Adrenal gland (tissue), 9 donors: ENCODE measurements at regions not wholly inside any gene's neighbourhood (a gene's known extent, or its start where the extent isn't known, plus 50 kb on each side); places are given as distances from the start of the nearest gene placed in this dataset.

ENCODE experiments used
- DNase-seq, 7 donors: peaks; one replicate each; pipeline ENCODE4 v3.0.0-alpha.2; 2019 to 2020
- H3K27ac ChIP-seq, 5 donors: fragments of 200-600 bp; sonication (generic) in 4 of 5; 1 replicate in 3 of 5; 2 replicates in 2 of 5; pipeline versions ENCODE4 v1.5.1 to v1.8.0; 2016 to 2020; ENCODE audit warnings: mild to moderate bottlenecking in 1 of 5
- H3K27me3 ChIP-seq: fragments of 200-600 bp; 2 replicates; pipeline ENCODE4 v1.8.0; 2021
- H3K36me3 ChIP-seq, 2 donors: fragments of 200-600 bp; replicated peaks in 1 of 2; 1 replicate in 1 of 2; 2 replicates in 1 of 2; pipeline versions ENCODE4 v1.5.1 to v1.8.0; 2018 to 2022
- H3K4me1 ChIP-seq, 2 donors: fragments of 200-600 bp; replicated peaks in 1 of 2; 1 replicate in 1 of 2; 2 replicates in 1 of 2; pipeline versions ENCODE4 v1.5.1 to v1.8.0; 2018 to 2021
- H3K4me3 ChIP-seq, 4 donors: fragments of 200-600 bp; sonication (generic) in 3 of 4; one replicate each; pipeline ENCODE4 v1.5.1; 2016 to 2018
- H3K9me3 ChIP-seq, 3 donors: fragments of 200-600 bp; sonication (generic) in 1 of 3; replicated peaks in 1 of 3; 1 replicate in 2 of 3; 2 replicates in 1 of 3; pipeline versions ENCODE4 v1.5.1 to v1.8.0; 2016 to 2021
- POLR2A ChIP-seq, 2 donors: fragments of 450-650 bp; IDR thresholded peaks; one replicate each; pipeline ENCODE4 v1.6.1; 2017; ENCODE audit warnings: antibody characterized with exemption in 2 of 2, mild to moderate bottlenecking in 2 of 2, moderate library complexity in 1 of 2
- WGBS, 4 donors: extraction: QIAGEN DNeasy Blood & Tissue Kit in 2 of 4; methylation state at CpG; one replicate each; pipeline versions ENCODE4 v1.1.5 to v1.1.7; 2013 to 2017; 5-methylcytosine and 5-hydroxymethylcytosine counted together
- intact Hi-C, 2 donors: fragments of 100-400 bp; cut with DNase I; formaldehyde crosslinking; loops; one replicate each; pipeline versions ENCODE4 v1.14.1 to v1.15.0; 2022 to 2023
- TF ChIP-seq, protein P1 (sequence below), 6 experiments: fragments of 450-650 bp in 4 of 6; fragments of 200-600 bp in 2 of 6; sonication (generic) in 1 of 6; IDR thresholded peaks; 1 replicate in 5 of 6; 2 replicates in 1 of 6; pipeline versions ENCODE4 v1.5.1 to v1.8.0; 2016 to 2021; ENCODE audit warnings: antibody characterized with exemption in 6 of 6, mild to moderate bottlenecking in 2 of 6, moderate library complexity in 1 of 6
- donor health status: healthy with polysubstance abuse.
- donor health status: Bipolar disorder and iron deficiency.
- donor health status: DM: yes; HTN: yes; CAD: no.
- donor health status: DM: no; HTN: no; CAD: no.
- donor health status: DM: no; HTN: no; CAD: no.

DNA sequence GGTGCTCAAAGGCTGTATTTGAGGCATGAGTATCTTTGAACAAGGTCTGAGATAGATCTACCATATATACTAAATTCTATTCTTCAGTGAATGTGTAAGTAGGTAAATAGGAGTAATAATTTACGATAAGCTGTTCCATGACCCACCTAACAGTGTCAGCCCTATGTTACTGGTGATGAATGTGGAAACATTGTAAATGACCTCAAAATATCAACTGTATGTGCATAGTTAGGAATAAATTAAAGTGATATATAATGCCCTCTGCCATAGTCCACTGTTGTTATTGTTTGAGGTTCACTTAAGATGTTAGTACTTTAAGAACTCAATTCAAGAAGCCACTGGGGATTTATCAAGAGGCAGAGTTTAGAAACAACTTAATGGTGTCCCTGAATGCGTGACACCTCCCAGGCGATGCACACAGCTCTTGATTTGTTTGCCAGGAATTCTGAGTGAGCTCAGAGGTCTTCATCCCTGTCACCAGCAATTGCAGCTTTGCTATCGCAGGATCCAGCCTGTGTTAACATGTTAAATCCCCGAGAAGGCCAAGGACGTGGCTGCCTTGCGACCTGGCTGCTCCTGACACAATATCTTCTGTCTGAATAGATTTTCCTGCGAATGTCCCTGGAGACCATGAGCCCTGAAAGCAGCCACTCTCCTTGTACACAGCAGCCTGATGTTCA, 104.9 kb downstream of the KLF6 start:
- intact Hi-C loops: no loop called here
- WGBS, 4 donors: 37 to 54% (median 51%) methylated on average over 8 of the region's 8 CpGs
- TF ChIP-seq POLR2A (IDR thresholded peaks at IDR 0.05): no peak
- TF ChIP-seq, protein P1, sequence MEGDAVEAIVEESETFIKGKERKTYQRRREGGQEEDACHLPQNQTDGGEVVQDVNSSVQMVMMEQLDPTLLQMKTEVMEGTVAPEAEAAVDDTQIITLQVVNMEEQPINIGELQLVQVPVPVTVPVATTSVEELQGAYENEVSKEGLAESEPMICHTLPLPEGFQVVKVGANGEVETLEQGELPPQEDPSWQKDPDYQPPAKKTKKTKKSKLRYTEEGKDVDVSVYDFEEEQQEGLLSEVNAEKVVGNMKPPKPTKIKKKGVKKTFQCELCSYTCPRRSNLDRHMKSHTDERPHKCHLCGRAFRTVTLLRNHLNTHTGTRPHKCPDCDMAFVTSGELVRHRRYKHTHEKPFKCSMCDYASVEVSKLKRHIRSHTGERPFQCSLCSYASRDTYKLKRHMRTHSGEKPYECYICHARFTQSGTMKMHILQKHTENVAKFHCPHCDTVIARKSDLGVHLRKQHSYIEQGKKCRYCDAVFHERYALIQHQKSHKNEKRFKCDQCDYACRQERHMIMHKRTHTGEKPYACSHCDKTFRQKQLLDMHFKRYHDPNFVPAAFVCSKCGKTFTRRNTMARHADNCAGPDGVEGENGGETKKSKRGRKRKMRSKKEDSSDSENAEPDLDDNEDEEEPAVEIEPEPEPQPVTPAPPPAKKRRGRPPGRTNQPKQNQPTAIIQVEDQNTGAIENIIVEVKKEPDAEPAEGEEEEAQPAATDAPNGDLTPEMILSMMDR (IDR thresholded peaks at IDR 0.05): no peak
- Histone ChIP-seq H3K27me3 (no peaks in the 10 kb centered on the region), H3K36me3 (no peaks in the 10 kb centered on the region), H3K27ac (no peak overlapping the region), H3K4me1 (no peaks in the 10 kb centered on the region), H3K9me3 (no peaks in the 10 kb centered on the region), H3K4me3 (no peak overlapping the region)
- DNase-seq: no peak

DNA sequence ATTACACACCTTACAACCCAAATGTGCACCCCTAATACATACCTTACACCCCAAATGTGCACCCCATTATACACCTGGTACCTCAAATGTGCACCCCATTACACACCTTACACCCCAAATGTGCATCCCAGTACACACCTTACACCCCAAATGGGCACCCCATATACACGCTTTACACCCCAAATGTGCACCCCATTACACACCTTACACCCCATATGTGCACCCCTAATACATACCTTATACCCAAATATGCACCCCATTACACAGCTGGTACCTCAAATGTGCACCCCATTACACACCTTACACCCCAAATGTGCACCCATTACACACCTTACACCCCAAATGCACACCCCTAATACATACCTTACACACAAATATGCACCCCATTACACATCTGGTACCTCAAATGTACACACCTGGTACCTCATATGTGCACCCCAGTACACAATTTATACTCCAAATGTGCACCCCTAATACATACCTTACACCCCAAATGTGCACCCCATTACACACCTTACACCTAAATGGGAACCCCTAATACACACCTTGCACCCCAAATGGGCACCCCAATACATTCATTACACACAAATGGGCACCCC, 106.3 kb downstream of the KLF6 start:
- intact Hi-C loops: no loop called here
- 52 to 76% (median 69%) methylated on average over 1 of the region's 1 CpG for WGBS, 4 donors
- no peaks in the 10 kb centered on the region for H3K4me1 ChIP-seq
- no peaks in the 10 kb centered on the region for H3K36me3 ChIP-seq
- no peaks in the 10 kb centered on the region for H3K27me3 ChIP-seq
- H3K9me3 ChIP-seq: no peaks in the 10 kb centered on the region
- H3K4me3 ChIP-seq: no peak overlapping the region
- TF ChIP-seq, protein P1 (IDR thresholded peaks at IDR 0.05): no peak
- TF ChIP-seq POLR2A (IDR thresholded peaks at IDR 0.05): no peak
- no peak for DNase-seq
- H3K27ac ChIP-seq: no peak overlapping the region

DNA sequence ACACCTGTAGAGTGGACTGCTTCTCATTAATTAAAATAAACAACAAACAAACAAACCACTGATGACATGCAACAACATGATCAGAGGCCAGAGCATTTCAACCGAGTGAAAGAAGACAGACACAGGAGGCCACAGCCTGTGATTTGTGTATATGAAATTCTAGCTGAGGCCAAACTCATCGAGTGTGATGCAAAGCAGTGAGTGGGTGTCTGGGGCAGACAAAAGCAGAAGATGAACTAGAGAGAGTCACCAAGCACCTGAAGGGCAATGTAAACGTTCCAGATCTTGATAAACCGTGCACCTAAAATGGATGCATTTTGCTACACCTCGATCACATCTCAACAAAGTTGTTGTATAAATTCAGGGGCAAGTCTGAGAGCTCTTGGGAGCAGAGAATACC, 108.4 kb downstream of the KLF6 start:
- Histone ChIP-seq H3K9me3 (no peaks in the 10 kb centered on the region), H3K4me3 (no peak overlapping the region), H3K36me3 (no peaks in the 10 kb centered on the region), H3K27ac (no peak overlapping the region), H3K4me1 (no peaks in the 10 kb centered on the region), H3K27me3 (no peaks in the 10 kb centered on the region)
- intact Hi-C loops: no loop called here
- TF ChIP-seq POLR2A (IDR thresholded peaks at IDR 0.05): no peak
- TF ChIP-seq, protein P1 (IDR thresholded peaks at IDR 0.05): no peak
- 69 to 74% (median 70%) methylated on average over 5 of the region's 5 CpGs for WGBS, 4 donors
- no peak for DNase-seq

DNA sequence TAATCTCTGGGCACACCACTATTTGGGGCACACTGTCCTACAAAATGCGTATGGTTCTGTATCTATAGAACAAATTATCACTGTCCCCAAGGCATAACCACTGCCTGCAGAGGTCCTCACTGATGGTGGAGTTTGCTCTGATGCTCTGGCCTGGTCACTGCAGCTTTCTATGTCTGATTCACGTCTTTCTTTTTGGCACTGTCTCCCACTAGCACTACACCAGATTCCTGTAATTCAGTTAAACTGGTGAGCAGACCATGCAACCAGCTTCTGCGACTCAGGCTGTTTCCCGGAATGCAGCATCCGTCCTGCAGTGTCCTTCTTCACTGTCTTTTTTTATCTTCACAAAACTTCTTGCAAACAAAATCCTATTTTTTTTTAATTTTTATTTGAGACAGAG, 112.8 kb downstream of the KLF6 start:
- no peak overlapping the region for H3K4me3 ChIP-seq
- H3K9me3 ChIP-seq: no peaks in the 10 kb centered on the region
- no peak for TF ChIP-seq POLR2A (IDR thresholded peaks at IDR 0.05)
- TF ChIP-seq, protein P1 (IDR thresholded peaks at IDR 0.05): no peak
- H3K27ac ChIP-seq: no peak overlapping the region
- H3K36me3 ChIP-seq: no peaks in the 10 kb centered on the region
- H3K27me3 ChIP-seq: no peaks in the 10 kb centered on the region
- DNase-seq: no peak
- WGBS, 4 donors: 73 to 86% (median 80%) methylated on average over 5 of the region's 5 CpGs
- no peaks in the 10 kb centered on the region for H3K4me1 ChIP-seq
- intact Hi-C loops: no loop called here
